HCT116 (cell line): ENCODE measurements at regions not wholly inside any gene's neighbourhood (a gene's known extent, or its start where the extent isn't known, plus 50 kb on each side); places are given as distances from the start of the nearest gene placed in this dataset.

Source experiments
- ATAC-seq: fragments of 200-7000 bp; cut with Tn5 transposase; 2 replicates; pipeline ENCODE4 v1.9.1; 2020; ENCODE audit warnings: mild to moderate bottlenecking, moderate library complexity
- BruUV-seq: library from RNA; stranded (reverse); fragments of 400-500 nt; replicated peaks from 2 replicates; lab custom pipeline; 2021; lab: Mats Ljungman, UMichigan
- CTCF ChIA-PET: fragments of 300-600 bp; sonication (Branson Sonifier 250); formaldehyde crosslinking; loops from one replicate; lab custom pipeline; 2021; ENCODE audit warnings: antibody characterized with exemption; lab: Charles Lee
- POLR2A ChIA-PET: fragments of 300-600, 350-600 bp; sonication (Branson Sonifier 250); formaldehyde crosslinking; loops from one replicate; lab custom pipeline; 2021; ENCODE audit warnings: antibody characterized with exemption; lab: Charles Lee
- RAD21 ChIA-PET, 2 experiments: fragments of 300-600 bp; sonication (Branson Sonifier 250); formaldehyde crosslinking; loops; one replicate each; lab custom pipeline; 2023; ENCODE audit warnings: low total read pairs in 2 of 2; ENCODE audit not compliant: uncharacterized antibody in 2 of 2, unreplicated experiment in 2 of 2, low non-redundant PET in 1 of 2; lab: Charles Lee
- DNase-seq: peaks from one replicate; pipeline ENCODE4 v3.0.0-alpha.2; 2010; ENCODE audit warnings: low read depth, low spot score
- H2AFZ ChIP-seq: fragments of 200-600 bp; shearing (Covaris generic), sonication (generic); 2 replicates; pipeline ENCODE4 v1.6.1; 2017; ENCODE audit warnings: low read depth, mixed run types, mixed read lengths, antibody characterized with exemption, low read length; ENCODE audit not compliant: poor library complexity, severe bottlenecking
- H3K27ac ChIP-seq: 2 replicates; pipeline ENCODE4 v1.5.1; 2012; ENCODE audit warnings: low read depth, low read length
- H3K27me3 ChIP-seq: fragments of 200-600 bp; sonication (generic); 2 replicates; pipeline ENCODE4 v1.6.1; 2016; ENCODE audit warnings: mixed run types, low read length, mixed read lengths; ENCODE audit not compliant: insufficient read depth
- H3K36me3 ChIP-seq, 2 experiments: fragments of 200-500 bp in 1 of 2; fragments of 200-600 bp in 1 of 2; sonication (Bioruptor generic) in 1 of 2; sonication (generic) in 1 of 2; 2 replicates each; pipeline versions ENCODE4 v1.5.1 to v1.6.1; 2014 to 2016; ENCODE audit warnings: low read length in 2 of 2, inconsistent platforms in 1 of 2, mixed read lengths in 1 of 2, mixed run types in 1 of 2; ENCODE audit not compliant: insufficient read depth in 2 of 2, control insufficient read depth in 1 of 2
- H3K4me1 ChIP-seq, 2 experiments: fragments of 200-600 bp in 1 of 2; sonication (generic) in 1 of 2; 2 replicates each; pipeline versions ENCODE4 v1.5.1 to v1.6.1; 2012 to 2017; ENCODE audit warnings: low read length in 2 of 2, inconsistent platforms in 1 of 2, mild to moderate bottlenecking in 1 of 2, mixed read lengths in 1 of 2, mixed run types in 1 of 2, moderate library complexity in 1 of 2; ENCODE audit not compliant: insufficient read depth in 2 of 2, control insufficient read depth in 1 of 2
- H3K4me2 ChIP-seq: fragments of 200-600 bp; sonication (generic); 2 replicates; pipeline ENCODE4 v1.6.1; 2017; ENCODE audit warnings: mixed run types, low read length, mixed read lengths
- H3K4me3 ChIP-seq, 2 experiments: fragments of 200-600 bp in 1 of 2; sonication (generic) in 1 of 2; replicated peaks in 1 of 2; 2 replicates each; pipeline ENCODE4 v1.5.1; 2011 to 2016; ENCODE audit warnings: low read length in 2 of 2, control low read depth in 1 of 2, low read depth in 1 of 2, mild to moderate bottlenecking in 1 of 2, mixed read lengths in 1 of 2, mixed run types in 1 of 2
- H3K79me2 ChIP-seq: fragments of 200-600 bp; sonication (generic); 2 replicates; pipeline ENCODE4 v1.6.1; 2017; ENCODE audit warnings: mild to moderate bottlenecking, mixed run types, low read length, moderate library complexity, mixed read lengths; ENCODE audit not compliant: insufficient read depth
- H3K9ac ChIP-seq: fragments of 200-600 bp; sonication (generic); 2 replicates; pipeline ENCODE4 v1.6.1; 2016; ENCODE audit warnings: low read length, mixed read lengths
- H3K9me2 ChIP-seq: fragments of 200-600 bp; sonication (generic), shearing (Covaris generic); 2 replicates; pipeline ENCODE4 v1.6.1; 2017; ENCODE audit warnings: mixed run types, mild to moderate bottlenecking, moderate library complexity; ENCODE audit not compliant: insufficient read depth
- H3K9me3 ChIP-seq, 2 experiments: fragments of 200-500 bp in 1 of 2; fragments of 200-600 bp in 1 of 2; sonication (Bioruptor generic) in 1 of 2; sonication (generic) in 1 of 2; 2 replicates each; pipeline ENCODE4 v1.6.1; 2014 to 2017; ENCODE audit warnings: low read length in 2 of 2, mixed read lengths in 2 of 2, inconsistent platforms in 1 of 2, low read depth in 1 of 2, mild to moderate bottlenecking in 1 of 2, mixed run types in 1 of 2, moderate library complexity in 1 of 2; ENCODE audit not compliant: control insufficient read depth in 1 of 2, insufficient read depth in 1 of 2
- H4K20me1 ChIP-seq: fragments of 200-600 bp; sonication (generic), shearing (Covaris generic); 2 replicates; pipeline ENCODE4 v1.6.1; 2017; ENCODE audit warnings: mixed run types, mild to moderate bottlenecking, moderate library complexity; ENCODE audit not compliant: insufficient read depth
- CBX3 ChIP-seq: IDR thresholded peaks from 2 replicates; pipeline ENCODE4 v1.6.1; 2012; ENCODE audit warnings: low read depth
- CEBPB ChIP-seq: IDR thresholded peaks from 2 replicates; pipeline ENCODE4 v1.6.1; 2012; ENCODE audit warnings: low read depth
- EGR1 ChIP-seq: IDR thresholded peaks from 2 replicates; pipeline ENCODE4 v1.6.1; 2012; ENCODE audit warnings: low read depth
- EZH2phosphoT487 ChIP-seq: fragments of 200-600 bp; IDR thresholded peaks from 2 replicates; pipeline ENCODE4 v1.6.1; 2018; ENCODE audit warnings: antibody characterized with exemption, borderline replicate concordance
- POLR2A ChIP-seq: IDR thresholded peaks from 2 replicates; pipeline ENCODE4 v1.7.0; 2011; ENCODE audit warnings: borderline replicate concordance; ENCODE audit not compliant: insufficient read depth, insufficient read length; ENCODE audit errors: extremely low read depth
- POLR2AphosphoS5 ChIP-seq: IDR thresholded peaks from 2 replicates; pipeline ENCODE4 v1.6.1; 2011; ENCODE audit warnings: mild to moderate bottlenecking, low read depth, low read length, moderate library complexity
- RAD21 ChIP-seq: IDR thresholded peaks from 2 replicates; pipeline ENCODE4 v1.6.1; 2012; ENCODE audit warnings: low read depth, mild to moderate bottlenecking
- SRF ChIP-seq: IDR thresholded peaks from 2 replicates; pipeline ENCODE4 v1.6.1; 2012; ENCODE audit warnings: low read depth
- TCF7L2 ChIP-seq: IDR thresholded peaks from 2 replicates; pipeline ENCODE4 v1.7.0; 2011; ENCODE audit warnings: borderline replicate concordance, inconsistent platforms; ENCODE audit not compliant: insufficient read depth, insufficient read length; ENCODE audit errors: extremely low read depth
- YY1 ChIP-seq: IDR thresholded peaks from 2 replicates; pipeline ENCODE4 v1.6.1; 2011; ENCODE audit warnings: low read length, low read depth, moderate library complexity, mild to moderate bottlenecking; ENCODE audit not compliant: insufficient replicate concordance; ENCODE audit errors: extremely low read depth
- ZNF274 ChIP-seq: fragments of 200-500 bp; sonication (Bioruptor generic); IDR thresholded peaks from 2 replicates; pipeline ENCODE4 v1.6.1; 2014; ENCODE audit warnings: mild to moderate bottlenecking, low read depth, low read length, inconsistent platforms
- intact Hi-C: fragments of 100-400 bp; cut with micrococcal nuclease; formaldehyde crosslinking; loops from 2 replicates; pipeline ENCODE4 v1.10.0; 2022
- TF ChIP-seq, protein P1 (sequence below), 3 experiments: fragments of 200-600 bp in 1 of 3; sonication (generic) in 1 of 3; IDR thresholded peaks in 2 of 3; conservative IDR thresholded peaks in 1 of 3; 2 replicates each; pipeline ENCODE4 v1.5.1; 2012 to 2017; ENCODE audit warnings: low read depth in 2 of 3, low read length in 2 of 3, antibody characterized with exemption in 1 of 3, borderline replicate concordance in 1 of 3, control low read depth in 1 of 3, mild to moderate bottlenecking in 1 of 3, mixed read lengths in 1 of 3, mixed run types in 1 of 3, moderate library complexity in 1 of 3; ENCODE audit not compliant: insufficient read depth in 1 of 3

DNA sequence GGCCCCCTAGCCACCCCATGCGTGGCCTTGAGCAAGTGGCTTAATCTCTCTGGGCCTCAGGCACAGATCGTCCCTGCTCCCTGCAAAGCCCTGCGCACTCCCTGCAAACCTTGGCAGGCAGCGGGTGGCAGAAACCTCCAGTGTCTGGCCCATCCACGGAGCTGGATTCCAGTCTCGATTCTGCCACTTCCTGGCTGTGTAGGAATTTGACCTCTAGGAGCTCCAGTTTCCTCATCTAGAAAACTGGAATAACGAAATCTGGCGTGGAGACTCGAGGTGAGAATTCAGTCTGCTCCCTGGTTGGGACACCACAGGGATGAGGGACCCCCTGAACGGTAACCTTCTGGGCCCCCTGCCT, 186.9 kb downstream of the MN1 start:
- ChIA-PET RAD21 (no interaction called here), POLR2A (no interaction called here), CTCF (no interaction called here)
- BruUV-seq: no TSS peak
- H3K36me3 ChIP-seq: no peaks in the 10 kb centered on the region
- no peak overlapping the region for H3K27ac ChIP-seq
- no peak overlapping the region for H2AFZ ChIP-seq
- no peaks in the 10 kb centered on the region for H3K9me3 ChIP-seq
- 0 out of 2 replicates have a peak, but pooled peaks cover 6% of the 10 kb centered on the region for H3K27me3 ChIP-seq
- TF ChIP-seq SRF (no peak), RAD21 (no peak), YY1 (no peak), CEBPB (no peak), POLR2A (no peak)
- TF ChIP-seq, protein P1, sequence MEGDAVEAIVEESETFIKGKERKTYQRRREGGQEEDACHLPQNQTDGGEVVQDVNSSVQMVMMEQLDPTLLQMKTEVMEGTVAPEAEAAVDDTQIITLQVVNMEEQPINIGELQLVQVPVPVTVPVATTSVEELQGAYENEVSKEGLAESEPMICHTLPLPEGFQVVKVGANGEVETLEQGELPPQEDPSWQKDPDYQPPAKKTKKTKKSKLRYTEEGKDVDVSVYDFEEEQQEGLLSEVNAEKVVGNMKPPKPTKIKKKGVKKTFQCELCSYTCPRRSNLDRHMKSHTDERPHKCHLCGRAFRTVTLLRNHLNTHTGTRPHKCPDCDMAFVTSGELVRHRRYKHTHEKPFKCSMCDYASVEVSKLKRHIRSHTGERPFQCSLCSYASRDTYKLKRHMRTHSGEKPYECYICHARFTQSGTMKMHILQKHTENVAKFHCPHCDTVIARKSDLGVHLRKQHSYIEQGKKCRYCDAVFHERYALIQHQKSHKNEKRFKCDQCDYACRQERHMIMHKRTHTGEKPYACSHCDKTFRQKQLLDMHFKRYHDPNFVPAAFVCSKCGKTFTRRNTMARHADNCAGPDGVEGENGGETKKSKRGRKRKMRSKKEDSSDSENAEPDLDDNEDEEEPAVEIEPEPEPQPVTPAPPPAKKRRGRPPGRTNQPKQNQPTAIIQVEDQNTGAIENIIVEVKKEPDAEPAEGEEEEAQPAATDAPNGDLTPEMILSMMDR (IDR thresholded peaks at IDR 0.05 in 2 of 3, conservative IDR thresholded peaks at IDR 0.05 in 1 of 3; ENCODE audit: borderline replicate concordance in 1 of 3, insufficient read depth in 1 of 3, low read depth in 2 of 3, low read length in 2 of 3): no peak
- H3K4me1 ChIP-seq: no peaks in the 10 kb centered on the region
- intact Hi-C loops: loop anchor here (5.0 kb wide), 1 partner anchor 207 kb away; no protein-coding TSS in a partner anchor
- no peak overlapping the region for H3K4me3 ChIP-seq
- no peak overlapping the region for H3K9ac ChIP-seq
- DNase-seq (no peak), ATAC-seq (no peak)
- H4K20me1 ChIP-seq: no peaks in the 10 kb centered on the region
- H3K4me2 ChIP-seq: no peak overlapping the region
- H3K79me2 ChIP-seq: no peaks in the 10 kb centered on the region
- H3K9me2 ChIP-seq: no peaks in the 10 kb centered on the region

DNA sequence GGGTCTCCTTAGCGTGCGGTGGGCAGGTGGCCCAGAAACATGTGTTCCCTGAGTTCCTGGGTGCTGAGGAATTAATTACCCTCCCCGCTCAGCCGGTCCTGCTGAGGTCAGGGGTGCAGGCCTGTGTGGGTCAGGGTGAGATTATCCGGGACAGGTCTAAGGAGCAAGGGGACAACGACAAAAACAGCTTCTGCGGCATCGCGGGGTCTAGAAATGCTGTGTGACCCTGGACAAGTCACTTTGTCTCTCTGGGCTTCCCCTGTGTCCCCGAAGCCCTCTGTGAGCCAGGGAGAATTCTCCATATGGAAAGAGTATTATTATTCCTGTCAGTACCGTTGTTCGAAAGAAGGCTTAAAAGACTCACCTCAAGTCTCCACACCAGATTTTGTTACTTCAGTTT, 186.1 kb downstream of the MN1 start:
- Histone ChIP-seq H3K79me2 (no peaks in the 10 kb centered on the region), H2AFZ (no peak overlapping the region), H3K36me3 (no peaks in the 10 kb centered on the region)
- intact Hi-C loops: loop anchor here (5.0 kb wide), 1 partner anchor 208 kb away; no protein-coding TSS in a partner anchor
- BruUV-seq: no TSS peak
- TF ChIP-seq POLR2AphosphoS5 (no peak), ZNF274 (no peak), EGR1 (no peak), EZH2phosphoT487 (no peak), CEBPB (no peak), POLR2A (no peak), TCF7L2 (no peak), CBX3 (no peak)
- TF ChIP-seq, all 23 proteins: peak for 0
- H3K4me3 ChIP-seq: no peak overlapping the region
- no peaks in the 10 kb centered on the region for H3K9me3 ChIP-seq
- no peak overlapping the region for H3K4me2 ChIP-seq
- ATAC-seq (no peak), DNase-seq (no peak)
- H4K20me1 ChIP-seq: no peaks in the 10 kb centered on the region
- no peak overlapping the region for H3K27ac ChIP-seq
- H3K9me2 ChIP-seq: no peaks in the 10 kb centered on the region
- H3K4me1 ChIP-seq: no peaks in the 10 kb centered on the region; a peak in 1 of 4 replicates
- ChIA-PET RAD21 (no interaction called here), POLR2A (no interaction called here), CTCF (no interaction called here)
- H3K9ac ChIP-seq: no peak overlapping the region
- 0 out of 2 replicates have a peak, but pooled peaks cover 6% of the 10 kb centered on the region for H3K27me3 ChIP-seq
